Left cardiac atrium (tissue), 4 donors: ENCODE measurements at regions not wholly inside any gene's neighbourhood (a gene's known extent, or its start where the extent isn't known, plus 50 kb on each side); places are given as distances from the start of the nearest gene placed in this dataset.
A peak's percentile ranks its signal among the peaks of the same experiment; 100 is the strongest.

Source experiments
- ATAC-seq, 2 donors: fragments of 200-7000 bp; cut with Tn5 transposase; one replicate each; pipeline ENCODE4 v1.9.1; 2020; ENCODE audit warnings: mild to moderate bottlenecking in 2 of 2, moderate library complexity in 2 of 2
- DNase-seq: peaks from one replicate; pipeline ENCODE4 v3.0.0-alpha.2; 2020
- intact Hi-C, 2 donors: fragments of 100-400 bp; cut with DNase I; formaldehyde crosslinking; loops; one replicate each; pipeline versions ENCODE4 v1.14.1 to v1.15.1; 2022 to 2023
- donor health status: DM: no; HTN: yes; CAD: no.
- donor health status: DM: no; HTN: yes; CAD: no; lungs with severe emphysema.
- donor health status: DM: yes; HTN: yes; CAD: no.
- donor health status: Dilated cardiomyopathy.

DNA sequence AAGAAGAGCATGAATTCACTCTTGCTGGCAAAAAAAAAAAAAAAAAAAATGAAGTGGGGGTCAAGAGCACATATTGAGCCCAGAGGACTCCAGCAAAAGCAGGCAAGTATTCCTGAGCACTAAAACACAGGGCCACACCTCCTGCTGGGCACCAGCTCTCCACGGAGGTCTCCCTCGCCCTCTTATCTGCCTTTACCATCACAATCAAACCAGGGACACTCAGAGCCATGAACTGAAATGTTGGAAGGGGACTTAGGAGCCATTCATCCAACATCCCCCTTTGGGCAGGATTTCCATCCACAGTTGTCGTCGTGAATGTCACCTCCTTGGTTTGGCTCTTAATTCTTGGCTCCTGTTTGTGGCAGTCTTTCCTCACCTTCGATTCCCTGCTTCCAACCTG is 89.8 kb upstream of the GNAO1 start:
- intact Hi-C loops, result loop anchor here in 1 of 2 donors (10.0 kb wide), 2 partner anchors 63 to 213 kb away; no protein-coding TSS in a partner anchor
- no peak for DNase-seq
- ATAC-seq, result no peak

- no peak for ATAC-seq
- intact Hi-C loops, result no loop called here
- DNase-seq, result no peak
Measured at GRCh38 chr16:56097306-56097705, 94.0 kb upstream of the GNAO1 start.

DNA sequence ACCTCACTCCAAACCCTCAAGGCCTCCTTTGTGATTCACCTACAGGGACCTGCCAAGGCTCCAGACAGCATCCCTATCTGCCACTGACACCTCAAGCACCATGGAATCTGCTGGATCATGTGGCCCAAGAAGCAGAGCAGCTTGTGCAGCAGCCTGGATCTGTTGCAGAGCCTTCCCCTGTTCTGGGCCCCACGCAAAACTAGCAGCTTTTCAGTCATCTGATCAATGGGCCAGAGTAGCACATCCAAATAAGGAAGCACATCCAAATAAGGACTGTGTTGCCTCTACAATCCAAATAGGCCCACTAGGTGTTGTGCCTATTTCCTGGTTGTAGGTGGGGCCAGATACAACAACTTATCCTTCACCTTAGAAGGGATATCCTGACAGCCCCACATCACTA is 97.1 kb upstream of the GNAO1 start:
- no peak for DNase-seq
- ATAC-seq, result no peak
- intact Hi-C loops, result no loop called here

- intact Hi-C loops, result no loop called here
- no peak for ATAC-seq
Measured at GRCh38 chr16:56093055-56093454, 98.2 kb upstream of the GNAO1 start.

DNA sequence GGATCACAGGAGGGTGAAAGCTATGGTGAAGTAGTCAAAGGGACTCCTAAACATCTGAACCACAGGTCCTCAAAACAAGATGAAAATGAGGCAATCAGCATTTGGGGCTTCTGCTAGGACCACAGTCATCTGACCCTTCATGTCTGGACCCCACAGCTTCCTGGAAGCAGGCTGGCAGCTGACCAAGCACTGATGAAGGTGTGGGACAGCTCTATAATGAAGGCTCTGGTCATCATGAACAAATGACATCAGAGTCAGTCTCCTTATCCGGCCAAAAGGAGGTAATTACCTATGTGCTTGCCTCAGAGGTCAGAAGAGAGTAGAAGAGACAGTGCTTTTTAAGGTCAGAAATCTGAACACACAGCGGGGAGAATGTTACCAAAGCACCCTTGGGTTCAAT is 101.2 kb upstream of the GNAO1 start:
- intact Hi-C loops, result no loop called here
- ATAC-seq, result no peak
- DNase-seq, result no peak

More at GRCh38 chr16:56093055-56093454, 98.2 kb upstream of the GNAO1 start:
- DNase-seq, result no peak

DNA sequence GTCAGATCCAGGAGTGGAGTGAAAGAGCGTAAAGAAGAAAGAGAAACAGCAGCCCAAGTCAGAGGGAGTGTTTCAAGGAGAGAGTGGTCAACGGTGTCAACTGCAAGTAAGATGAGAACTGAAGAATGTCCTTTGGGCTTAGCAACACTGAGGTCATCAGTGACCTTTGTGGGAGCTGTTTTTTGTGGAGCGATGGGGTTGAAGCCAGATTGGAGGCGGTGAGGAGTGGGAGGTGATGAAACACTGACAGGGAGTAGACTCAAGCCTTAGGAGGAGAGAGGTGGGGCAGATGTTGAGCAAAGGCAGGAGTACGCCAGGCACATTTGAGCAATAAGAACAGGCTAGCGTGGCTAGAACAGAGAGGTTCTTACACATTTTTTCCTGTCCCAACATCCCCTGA is 103.7 kb upstream of the GNAO1 start:
- ATAC-seq (peak in 1 of 2 donors; percentile 74), DNase-seq (peak; percentile 44)
- intact Hi-C loops, result no loop called here

GRCh38 chr16:56081371-56081770 is 109.9 kb upstream of the GNAO1 start:
- ATAC-seq (no peak), DNase-seq (no peak)
- intact Hi-C loops, result no loop called here

DNA sequence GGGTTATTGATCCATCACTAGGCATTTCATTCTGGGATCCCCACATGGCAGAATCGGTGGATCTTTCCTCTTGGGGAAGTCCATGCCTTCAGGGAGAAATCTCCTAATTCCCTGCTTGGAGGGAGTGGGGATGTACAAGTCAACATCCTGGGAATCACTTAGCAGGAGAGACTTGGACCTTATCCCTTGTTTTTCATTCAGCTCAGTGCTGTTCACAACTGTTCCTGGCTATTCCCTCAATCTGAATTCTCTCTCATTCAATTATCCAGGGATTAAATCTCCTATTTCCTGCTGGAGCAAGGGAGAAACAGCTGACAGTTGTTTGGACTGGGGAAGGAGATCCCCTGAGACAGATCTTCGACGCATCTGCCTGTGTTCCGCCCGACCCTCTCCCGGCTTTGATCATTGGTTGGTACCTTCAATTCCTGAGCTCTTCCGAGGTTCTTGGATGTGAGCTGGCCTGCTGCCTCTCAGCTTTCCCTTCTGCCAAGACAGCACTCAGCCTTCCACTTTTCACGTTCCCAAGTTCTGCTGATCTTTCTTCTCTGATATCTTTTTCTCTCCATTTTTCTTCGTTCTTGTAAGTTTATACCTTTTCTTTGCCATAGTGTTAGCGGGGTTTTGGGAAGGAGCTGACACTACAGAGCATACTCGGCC is 115.4 kb upstream of the GNAO1 start:
- intact Hi-C loops, result no loop called here
- no peak for DNase-seq
- no peak for ATAC-seq

GRCh38 chr16:56073508-56073907 is 117.8 kb upstream of the GNAO1 start:
- ATAC-seq, result no peak

DNA sequence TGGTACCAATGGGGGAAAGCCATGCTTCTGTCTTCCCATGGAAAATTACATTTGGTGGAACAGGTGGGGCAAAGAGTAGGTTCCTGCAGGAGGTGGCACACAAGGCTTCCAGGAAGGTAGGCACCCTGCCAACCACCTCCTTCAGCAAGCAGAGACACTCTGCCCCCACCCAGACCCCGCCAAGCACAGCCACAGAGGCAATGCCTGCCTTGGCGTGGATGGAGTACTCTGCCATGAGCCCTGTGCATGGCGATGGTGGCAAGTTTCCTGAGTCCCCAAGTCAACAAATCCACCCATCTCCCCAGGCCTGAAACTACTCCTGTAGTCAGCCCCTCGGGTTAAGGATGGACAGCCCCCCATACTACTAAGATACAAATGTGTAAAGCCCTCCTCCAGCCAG is 119.2 kb upstream of the GNAO1 start:
- no peak for DNase-seq
- ATAC-seq, result no peak

More at GRCh38 chr16:56073508-56073907, 117.8 kb upstream of the GNAO1 start:
- DNase-seq, result no peak
- intact Hi-C loops, result no loop called here

DNA sequence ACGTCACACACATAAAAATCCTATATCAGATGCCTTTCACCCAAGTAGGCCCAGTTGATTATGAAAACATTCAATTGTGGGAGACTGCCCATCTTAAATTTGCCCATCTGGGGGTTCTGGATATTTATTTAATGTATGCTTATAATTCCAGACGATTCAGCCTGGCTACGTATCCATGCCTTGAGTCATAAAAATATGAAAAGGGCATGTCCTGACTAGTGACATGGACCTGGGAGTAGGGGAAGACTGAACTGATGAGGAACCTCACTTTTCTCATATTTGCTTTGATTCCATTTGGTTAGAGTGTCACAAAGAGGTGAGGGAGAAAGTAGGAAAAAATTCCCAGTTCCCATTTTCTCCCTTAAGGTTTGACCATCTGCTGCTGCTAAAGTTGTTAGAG is 122.5 kb upstream of the GNAO1 start:
- no peak for ATAC-seq
- intact Hi-C loops, result no loop called here
- DNase-seq, result no peak

More for the DNA sequence above, 119.2 kb upstream of the GNAO1 start:
- intact Hi-C loops, result no loop called here

- DNase-seq, result no peak
- no peak for ATAC-seq
- intact Hi-C loops, result no loop called here
Measured at GRCh38 chr16:56068314-56068713, 123.0 kb upstream of the GNAO1 start.

DNA sequence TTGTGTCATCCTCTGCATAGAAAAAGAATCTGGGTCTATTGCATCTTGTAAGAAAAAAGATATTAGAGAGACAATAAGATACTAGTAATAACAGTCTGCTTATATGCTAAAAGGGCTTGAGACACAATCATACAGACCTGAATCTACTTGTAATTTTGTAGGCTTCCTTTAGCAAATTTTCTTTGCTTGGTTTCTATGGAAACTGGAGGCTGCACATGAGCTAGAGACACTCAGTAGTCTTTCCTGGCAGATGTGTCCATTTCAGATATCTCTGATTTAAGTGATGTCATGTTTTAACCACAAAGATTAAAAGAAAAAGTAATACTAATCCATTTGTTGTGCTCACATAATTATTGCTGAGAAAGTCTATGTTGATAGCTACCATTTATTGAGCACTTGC is 123.9 kb upstream of the GNAO1 start:
- DNase-seq (no peak), ATAC-seq (no peak)
- intact Hi-C loops, result no loop called here

GRCh38 chr16:56066617-56067016 is 124.7 kb upstream of the GNAO1 start:
- DNase-seq (no peak), ATAC-seq (no peak)
- intact Hi-C loops, result no loop called here

DNA sequence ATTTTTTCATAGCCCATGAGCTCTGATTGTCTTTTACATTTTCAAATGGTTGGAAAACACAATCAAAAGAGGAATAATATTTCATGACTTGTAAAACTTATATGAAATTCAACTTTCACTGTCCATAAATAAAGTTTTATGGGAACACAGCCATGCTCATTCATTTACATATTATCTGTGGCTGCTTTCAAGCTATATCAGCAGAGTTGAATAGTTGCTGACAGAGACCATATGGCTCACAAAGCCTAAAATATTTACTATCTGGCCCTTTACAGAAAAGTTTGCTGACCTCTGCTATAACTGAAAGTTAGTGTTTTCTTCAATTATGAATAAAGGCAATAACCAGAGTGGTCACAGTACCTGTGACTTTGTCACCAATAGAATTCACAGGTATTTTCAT is 128.2 kb upstream of the GNAO1 start:
- intact Hi-C loops, result no loop called here
- DNase-seq (no peak), ATAC-seq (no peak)

- no peak for DNase-seq
- intact Hi-C loops, result no loop called here
- no peak for ATAC-seq
Measured at GRCh38 chr16:56057151-56057550, 134.1 kb upstream of the GNAO1 start.

GRCh38 chr16:56050916-56051315 is 140.4 kb upstream of the GNAO1 start:
- intact Hi-C loops, result no loop called here
- no peak for ATAC-seq
- no peak for DNase-seq

DNA sequence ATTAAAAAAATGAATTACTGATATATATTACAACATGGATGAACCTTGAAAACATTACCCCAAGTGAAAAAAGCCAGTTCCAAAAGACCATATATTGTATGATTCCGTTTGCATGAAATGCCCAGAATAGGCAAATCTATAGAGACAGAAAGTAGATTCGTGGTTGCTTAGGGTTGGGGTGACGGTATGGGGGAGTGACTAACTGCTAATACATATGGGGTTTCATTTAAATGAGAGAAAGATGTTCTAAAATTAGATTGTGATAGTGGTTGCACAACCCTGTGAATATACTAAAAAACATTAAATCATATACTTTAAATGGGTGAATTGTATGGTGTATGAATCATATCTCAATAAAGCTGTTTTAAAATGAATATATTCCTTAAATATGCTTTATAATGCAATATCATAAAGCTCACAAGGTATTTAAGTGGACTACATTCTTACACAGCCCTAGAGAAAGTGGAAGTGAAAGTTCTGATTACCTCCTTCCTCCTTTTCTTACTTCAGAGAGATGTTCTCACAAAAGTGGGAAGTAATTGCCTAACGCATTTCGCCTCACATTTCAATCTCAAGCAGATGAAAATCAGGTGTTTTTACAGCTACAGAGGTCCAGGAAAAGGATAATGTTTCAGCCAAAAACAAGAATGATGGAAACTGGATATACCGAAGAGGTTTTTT is 142.7 kb upstream of the GNAO1 start:
- DNase-seq (no peak), ATAC-seq (no peak)
- intact Hi-C loops, result loop anchor here in 1 of 2 donors (10.0 kb wide), 1 partner anchor 146 kb away; the partner anchor contains the start of gene GNAO1

GRCh38 chr16:56047307-56048234 is 143.7 kb upstream of the GNAO1 start:
- DNase-seq, result peak; percentile 22
- intact Hi-C loops, result loop anchor here in 1 of 2 donors (10.0 kb wide), 1 partner anchor 147 kb away; the partner anchor contains the start of gene GNAO1
- peak; percentile 81 to 84 for ATAC-seq

- peak; percentile 24 for DNase-seq
- ATAC-seq, result peak; percentile 42 to 73
- intact Hi-C loops, result loop anchor here in 1 of 2 donors (5.0 to 10.0 kb wide), 2 partner anchors 152 to 275 kb away; partner anchors contain the start of gene GNAO1
Measured at GRCh38 chr16:56042416-56042815, 148.9 kb upstream of the GNAO1 start.
